ENCODE measurements at regions not wholly inside any gene's neighbourhood (a gene's known extent, or its start where the extent isn't known, plus 50 kb on each side); places are given as distances from the start of the nearest gene placed in this dataset.

DNA sequence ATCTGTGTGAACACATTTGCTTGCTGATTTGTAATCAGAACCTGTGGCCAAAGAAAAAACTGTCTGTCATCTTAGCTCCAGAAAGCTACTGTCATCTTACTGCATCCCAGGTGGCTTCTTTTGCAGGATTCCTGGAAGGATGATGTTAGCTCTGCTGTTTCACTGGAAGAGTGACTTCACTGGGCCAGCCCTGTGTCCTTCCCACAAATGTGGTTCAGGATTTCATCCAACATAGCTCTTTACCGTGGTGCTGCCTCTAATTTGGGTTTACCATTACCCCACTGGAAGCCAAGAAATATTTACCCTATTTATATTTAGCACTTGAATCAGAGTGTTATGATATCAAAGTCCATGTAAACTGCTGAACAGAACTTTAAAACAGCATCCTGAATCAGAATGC, 501.0 kb downstream of the GADD45G start (continued):
- no peak for TF ChIP-seq PHF8 (conservative IDR thresholded peaks at IDR 0.05; ENCODE audit: low read depth, low read length)
- TF ChIP-seq HDAC6 (IDR thresholded peaks at IDR 0.05; ENCODE audit: low read depth, low read length): no peak
- no peak for TF ChIP-seq CBX8 (IDR thresholded peaks at IDR 0.05; ENCODE audit: borderline replicate concordance, low read depth, low read length)
- TF ChIP-seq CHD1 (IDR thresholded peaks at IDR 0.05; ENCODE audit: low read depth, low read length): no peak
- TF ChIP-seq MAFK (IDR thresholded peaks at IDR 0.05; ENCODE audit: low read depth, low read length): no peak
- TF ChIP-seq, protein P1, sequence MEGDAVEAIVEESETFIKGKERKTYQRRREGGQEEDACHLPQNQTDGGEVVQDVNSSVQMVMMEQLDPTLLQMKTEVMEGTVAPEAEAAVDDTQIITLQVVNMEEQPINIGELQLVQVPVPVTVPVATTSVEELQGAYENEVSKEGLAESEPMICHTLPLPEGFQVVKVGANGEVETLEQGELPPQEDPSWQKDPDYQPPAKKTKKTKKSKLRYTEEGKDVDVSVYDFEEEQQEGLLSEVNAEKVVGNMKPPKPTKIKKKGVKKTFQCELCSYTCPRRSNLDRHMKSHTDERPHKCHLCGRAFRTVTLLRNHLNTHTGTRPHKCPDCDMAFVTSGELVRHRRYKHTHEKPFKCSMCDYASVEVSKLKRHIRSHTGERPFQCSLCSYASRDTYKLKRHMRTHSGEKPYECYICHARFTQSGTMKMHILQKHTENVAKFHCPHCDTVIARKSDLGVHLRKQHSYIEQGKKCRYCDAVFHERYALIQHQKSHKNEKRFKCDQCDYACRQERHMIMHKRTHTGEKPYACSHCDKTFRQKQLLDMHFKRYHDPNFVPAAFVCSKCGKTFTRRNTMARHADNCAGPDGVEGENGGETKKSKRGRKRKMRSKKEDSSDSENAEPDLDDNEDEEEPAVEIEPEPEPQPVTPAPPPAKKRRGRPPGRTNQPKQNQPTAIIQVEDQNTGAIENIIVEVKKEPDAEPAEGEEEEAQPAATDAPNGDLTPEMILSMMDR (IDR thresholded peaks at IDR 0.05; ENCODE audit: control extremely low read depth in 1 of 3, insufficient read depth in 1 of 3, low read depth in 1 of 3, low read length in 3 of 3): no peak
- TF ChIP-seq SRF (IDR thresholded peaks at IDR 0.05; ENCODE audit: low read depth, low read length): no peak

All from H1 (cell line).